PC-9 (cell line): ENCODE measurements at regions not wholly inside any gene's neighbourhood (a gene's known extent, or its start where the extent isn't known, plus 50 kb on each side); places are given as distances from the start of the nearest gene placed in this dataset.

Experiments used
- CTCF ChIP-seq: fragments of 200-600 bp; sonication (generic); conservative IDR thresholded peaks from 2 replicates; pipeline ENCODE4 v1.6.1; 2017; ENCODE audit warnings: mixed run types, antibody characterized with exemption, mild to moderate bottlenecking, moderate library complexity
- EZH2 ChIP-seq: fragments of 200-600 bp; sonication (generic); IDR thresholded peaks from 2 replicates; pipeline ENCODE4 v1.8.0; 2017; ENCODE audit warnings: antibody characterized with exemption, low read depth

DNA sequence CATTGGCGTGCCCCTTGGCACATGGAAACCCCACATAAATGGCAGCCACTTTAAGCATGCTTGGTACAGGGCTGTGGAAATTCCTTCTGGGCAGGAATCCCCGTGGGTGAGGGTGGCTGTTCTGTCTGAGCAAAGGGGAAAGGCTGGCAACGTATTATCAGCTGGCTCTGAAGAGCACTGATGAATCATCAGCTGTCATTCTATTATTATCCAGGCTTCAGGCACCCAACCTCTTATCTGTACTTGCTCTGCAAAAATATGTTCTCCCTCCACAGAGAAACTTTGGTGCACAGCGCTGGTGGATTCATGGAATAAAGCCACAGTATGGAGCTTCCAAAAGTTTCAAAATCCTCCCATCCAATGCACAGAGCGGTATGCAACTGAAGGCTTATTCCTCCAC, 167.1 kb downstream of the TBX5 start:
- TF ChIP-seq CTCF (no peak), EZH2 (no peak)
